IMR-90 (cell line): ENCODE measurements at regions not wholly inside any gene's neighbourhood (a gene's known extent, or its start where the extent isn't known, plus 50 kb on each side); places are given as distances from the start of the nearest gene placed in this dataset.

Source experiments
- ATAC-seq: fragments of 200-7000 bp; cut with Tn5 transposase; 2 replicates; pipeline ENCODE4 v1.9.1; 2020; ENCODE audit warnings: low read depth, mild to moderate bottlenecking, moderate library complexity
- BruUV-seq: library from RNA; stranded (reverse); fragments of 400-500 nt; replicated peaks from 2 replicates; lab custom pipeline; 2021; lab: Mats Ljungman, UMichigan
- CTCF ChIA-PET: fragments of 300-600 bp; formaldehyde crosslinking; extraction: SDS; loops from one replicate; lab custom pipeline; 2021; ENCODE audit warnings: antibody characterized with exemption; lab: Yijun Ruan, JAX
- POLR2A ChIA-PET: fragments of 300-600 bp; sonication (Branson Sonifier 250); formaldehyde crosslinking; loops from one replicate; lab custom pipeline; 2022; ENCODE audit warnings: antibody characterized with exemption; ENCODE audit not compliant: unreplicated experiment; lab: Charles Lee
- DNase-seq: peaks from one replicate; pipeline ENCODE4 v3.0.0; 2013
- H2AFZ ChIP-seq: replicated peaks from 2 replicates; pipeline ENCODE3; 2013; ENCODE audit warnings: low read length, mild to moderate bottlenecking; ENCODE audit not compliant: poor library complexity
- H2AK5ac ChIP-seq: 2 replicates; pipeline ENCODE4 v1.6.1; 2013; ENCODE audit warnings: low read depth, low read length, inconsistent platforms
- H2AK9ac ChIP-seq: replicated peaks from 2 replicates; pipeline ENCODE3; 2013; ENCODE audit warnings: mild to moderate bottlenecking, low read depth, low read length, moderate library complexity; ENCODE audit not compliant: poor library complexity
- H2BK120ac ChIP-seq: 2 replicates; pipeline ENCODE4 v1.6.1; 2013; ENCODE audit warnings: low read depth, low read length, inconsistent platforms
- H2BK15ac ChIP-seq: 3 replicates; pipeline ENCODE4 v1.6.1; 2013; ENCODE audit warnings: low read depth, low read length, inconsistent platforms
- H2BK20ac ChIP-seq: 2 replicates; pipeline ENCODE4 v1.6.1; 2013; ENCODE audit warnings: low read depth, mild to moderate bottlenecking, inconsistent platforms, low read length, moderate library complexity
- H2BK5ac ChIP-seq: 2 replicates; pipeline ENCODE4 v1.6.1; 2013; ENCODE audit warnings: mild to moderate bottlenecking, low read depth, low read length, inconsistent platforms; ENCODE audit not compliant: poor library complexity, severe bottlenecking
- H3K14ac ChIP-seq: replicated peaks from 2 replicates; pipeline ENCODE4 v1.6.1; 2013; ENCODE audit warnings: low read depth, low read length, inconsistent platforms
- H3K18ac ChIP-seq: 2 replicates; pipeline ENCODE4 v1.6.1; 2013; ENCODE audit warnings: low read depth, low read length, control low read depth
- H3K23ac ChIP-seq: 2 replicates; pipeline ENCODE4 v1.6.1; 2013; ENCODE audit warnings: low read depth, low read length, inconsistent platforms
- H3K27ac ChIP-seq: 2 replicates; pipeline ENCODE4 v1.5.1; 2013; ENCODE audit warnings: mild to moderate bottlenecking, control low read depth, low read length; ENCODE audit not compliant: insufficient read depth
- H3K27me3 ChIP-seq: 2 replicates; pipeline ENCODE4 v1.6.1; 2013; ENCODE audit warnings: low read length; ENCODE audit not compliant: control insufficient read depth, insufficient read depth
- H3K36me3 ChIP-seq: 2 replicates; pipeline ENCODE4 v1.6.1; 2013; ENCODE audit warnings: low read length, mixed read lengths; ENCODE audit not compliant: control insufficient read depth, insufficient read depth
- H3K4ac ChIP-seq: 2 replicates; pipeline ENCODE4 v1.6.1; 2013; ENCODE audit warnings: low read depth, low read length, inconsistent platforms
- H3K4me1 ChIP-seq: 2 replicates; pipeline ENCODE4 v1.6.1; 2013; ENCODE audit warnings: low read length, mixed read lengths; ENCODE audit not compliant: control insufficient read depth, insufficient read depth
- H3K4me2 ChIP-seq: 2 replicates; pipeline ENCODE4 v1.6.1; 2013; ENCODE audit warnings: low read depth, mild to moderate bottlenecking, control low read depth, low read length, moderate library complexity
- H3K4me3 ChIP-seq: 2 replicates; pipeline ENCODE4 v1.5.1; 2013; ENCODE audit warnings: low read depth, mild to moderate bottlenecking, control low read depth, low read length, moderate library complexity; ENCODE audit not compliant: insufficient read depth
- H3K56ac ChIP-seq: 2 replicates; pipeline ENCODE4 v1.6.1; 2013; ENCODE audit warnings: low read length, inconsistent platforms; ENCODE audit not compliant: insufficient read depth; ENCODE audit errors: extremely low read depth
- H3K79me1 ChIP-seq, 2 experiments: 2 replicates each; pipeline ENCODE4 v1.6.1; 2013; ENCODE audit warnings: low read length in 2 of 2, inconsistent platforms in 1 of 2, low read depth in 1 of 2
- H3K9ac ChIP-seq: 2 replicates; pipeline ENCODE4 v1.6.1; 2013; ENCODE audit warnings: low read depth, low read length, control low read depth
- H3K9me1 ChIP-seq: 2 replicates; pipeline ENCODE4 v1.6.1; 2013; ENCODE audit warnings: low read length, inconsistent platforms; ENCODE audit not compliant: insufficient read depth
- H3K9me3 ChIP-seq: 2 replicates; pipeline ENCODE4 v1.6.1; 2013; ENCODE audit warnings: low read length; ENCODE audit not compliant: control insufficient read depth, insufficient read depth
- H4K20me1 ChIP-seq: 2 replicates; pipeline ENCODE4 v1.6.1; 2013; ENCODE audit warnings: low read length, inconsistent platforms; ENCODE audit not compliant: insufficient read depth
- H4K5ac ChIP-seq: 2 replicates; pipeline ENCODE4 v1.6.1; 2013; ENCODE audit warnings: mild to moderate bottlenecking, low read depth, low read length, control low read depth
- H4K8ac ChIP-seq, 2 experiments: 2 replicates each; pipeline ENCODE4 v1.6.1; 2013; ENCODE audit warnings: low read depth in 2 of 2, low read length in 2 of 2, control low read depth in 1 of 2, inconsistent platforms in 1 of 2
- H4K91ac ChIP-seq: 2 replicates; pipeline ENCODE4 v1.6.1; 2013; ENCODE audit warnings: low read depth, low read length, inconsistent platforms; ENCODE audit not compliant: insufficient read depth
- CEBPB ChIP-seq: IDR thresholded peaks from 2 replicates; pipeline ENCODE4 v1.6.1; 2012; ENCODE audit warnings: low read depth, low read length, improper control_type of control experiment
- FOS ChIP-seq: fragments of 150-350 bp; IDR thresholded peaks from 2 replicates; pipeline ENCODE4 v1.6.1; 2016; ENCODE audit warnings: low read depth, low read length
- MAFK ChIP-seq: IDR thresholded peaks from 2 replicates; pipeline ENCODE4 v1.6.1; 2012; ENCODE audit warnings: low read depth, low read length, improper control_type of control experiment
- MXI1 ChIP-seq: IDR thresholded peaks from 2 replicates; pipeline ENCODE4 v1.6.1; 2012; ENCODE audit warnings: low read depth, mild to moderate bottlenecking, low read length, moderate library complexity, borderline replicate concordance
- NFE2L2 ChIP-seq: fragments of 150-350 bp; IDR thresholded peaks from 2 replicates; pipeline ENCODE4 v1.6.1; 2016; ENCODE audit warnings: low read depth, mild to moderate bottlenecking, low read length
- POLR2A ChIP-seq: IDR thresholded peaks from 2 replicates; pipeline ENCODE4 v1.6.1; 2012; ENCODE audit warnings: mild to moderate bottlenecking, low read depth, low read length
- RFX5 ChIP-seq: IDR thresholded peaks from 2 replicates; pipeline ENCODE4 v1.8.0; 2012; ENCODE audit warnings: low read depth, mild to moderate bottlenecking, low read length, moderate library complexity
- SMC3 ChIP-seq: fragments of 150-350 bp; IDR thresholded peaks from 2 replicates; pipeline ENCODE4 v1.6.1; 2016; ENCODE audit warnings: low read depth, mild to moderate bottlenecking, antibody characterized with exemption, low read length, moderate library complexity
- dilution Hi-C: fragments of 300-500 bp; cut with HindIII; formaldehyde crosslinking; loops from one replicate; pipeline ENCODE4 v1.14.3; 2018; ENCODE audit warnings: low sequenced_read_pairs; ENCODE audit not compliant: unreplicated experiment
- in situ Hi-C: fragments of 300-500 bp; cut with MboI; formaldehyde crosslinking; loops from 3 replicates; pipeline ENCODE4 v1.14.3; 2019; ENCODE audit warnings: low sequenced_read_pairs, inconsistent platforms, mixed read lengths
- intact Hi-C: fragments of 100-400 bp; cut with micrococcal nuclease; formaldehyde crosslinking; loops from 2 replicates; pipeline ENCODE4 v1.10.0; 2022
- TF ChIP-seq, protein P1 (sequence below): fragments of 150-350 bp; IDR thresholded peaks from 2 replicates; pipeline ENCODE4 v1.6.1; 2017; ENCODE audit warnings: mild to moderate bottlenecking, antibody characterized with exemption, low read length, low read depth
- TF ChIP-seq, protein P2 (sequence below): conservative IDR thresholded peaks from 2 replicates; pipeline ENCODE4 v1.5.1; 2012; ENCODE audit warnings: mild to moderate bottlenecking, low read depth, low read length, improper control_type of control experiment
- TF ChIP-seq, protein P3 (sequence below): fragments of 150-350 bp; IDR thresholded peaks from 2 replicates; pipeline ENCODE4 v1.6.1; 2016; ENCODE audit warnings: low read depth, mild to moderate bottlenecking, low read length, moderate library complexity, borderline replicate concordance

DNA sequence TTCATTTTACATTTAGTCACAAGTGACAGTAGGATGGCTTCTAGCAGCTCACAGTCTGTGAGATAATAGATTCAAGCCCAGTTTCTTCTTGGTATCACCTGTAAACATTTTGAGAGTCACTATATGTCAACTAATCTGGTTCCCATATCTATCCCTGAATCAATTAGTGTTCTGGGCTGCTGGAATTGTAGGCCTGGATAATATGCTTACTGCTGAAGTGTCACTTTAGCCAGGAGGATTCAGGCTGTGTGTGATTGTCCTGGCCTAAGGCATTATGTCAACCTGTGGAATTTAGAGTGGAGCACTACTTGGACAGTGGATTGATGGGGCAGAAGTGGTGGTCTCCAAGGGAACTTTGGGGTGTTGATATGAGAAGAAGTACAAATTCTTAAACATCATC is 1071.8 kb upstream of the CITED2 start:
- in situ Hi-C loops (no loop called here), dilution Hi-C loops (no loop called here), intact Hi-C loops (no loop called here)
- Histone ChIP-seq H3K27ac (no peak overlapping the region), H2BK20ac (peak overlapping the region; percentile 97), H3K4ac (peak overlapping the region; percentile 91), H2BK120ac (peak overlapping the region; percentile 97), H3K4me2 (no peak overlapping the region), H3K9me3 (no peaks in the 10 kb centered on the region), H3K9me1 (peaks cover 3% of the 10 kb centered on the region; the same call in 1 of the 2 replicates), H2AK5ac (peak overlapping the region; percentile 90), H3K27me3 (no peaks in the 10 kb centered on the region), H4K91ac (peak overlapping the region; percentile 91), H3K9ac (no peak overlapping the region), H3K56ac (peak overlapping the region; percentile 68), H2BK15ac (peak overlapping the region; percentile 92), H4K5ac (peak overlapping the region; percentile 94), H3K79me1 (no peaks in the 10 kb centered on the region), H3K4me1 (peaks cover 4% of the 10 kb centered on the region; the same call in 1 of the 2 replicates), H2AFZ (peak overlapping the region; percentile 33), H4K8ac (peak overlapping the region; percentile 44 to 95), H3K23ac (peak overlapping the region; percentile 55), H3K18ac (peak overlapping the region; percentile 94; the same call in 1 of the 2 replicates), H3K36me3 (no peaks in the 10 kb centered on the region), H4K20me1 (no peaks in the 10 kb centered on the region), H3K4me3 (no peak overlapping the region), H3K14ac (peak overlapping the region; percentile 86), H2BK5ac (peak overlapping the region; percentile 89), H2AK9ac (peak overlapping the region; percentile 49)
- POLR2A ChIA-PET: no interaction called here
- no peak for DNase-seq
- CTCF ChIA-PET: no interaction called here
- TF ChIP-seq NFE2L2 (no peak), MAFK (no peak), FOS (no peak), RFX5 (no peak), MXI1 (no peak), POLR2A (no peak), SMC3 (no peak), CEBPB (no peak)
- TF ChIP-seq, protein P1, sequence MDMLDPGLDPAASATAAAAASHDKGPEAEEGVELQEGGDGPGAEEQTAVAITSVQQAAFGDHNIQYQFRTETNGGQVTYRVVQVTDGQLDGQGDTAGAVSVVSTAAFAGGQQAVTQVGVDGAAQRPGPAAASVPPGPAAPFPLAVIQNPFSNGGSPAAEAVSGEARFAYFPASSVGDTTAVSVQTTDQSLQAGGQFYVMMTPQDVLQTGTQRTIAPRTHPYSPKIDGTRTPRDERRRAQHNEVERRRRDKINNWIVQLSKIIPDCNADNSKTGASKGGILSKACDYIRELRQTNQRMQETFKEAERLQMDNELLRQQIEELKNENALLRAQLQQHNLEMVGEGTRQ: no peak
- TF ChIP-seq, protein P2, sequence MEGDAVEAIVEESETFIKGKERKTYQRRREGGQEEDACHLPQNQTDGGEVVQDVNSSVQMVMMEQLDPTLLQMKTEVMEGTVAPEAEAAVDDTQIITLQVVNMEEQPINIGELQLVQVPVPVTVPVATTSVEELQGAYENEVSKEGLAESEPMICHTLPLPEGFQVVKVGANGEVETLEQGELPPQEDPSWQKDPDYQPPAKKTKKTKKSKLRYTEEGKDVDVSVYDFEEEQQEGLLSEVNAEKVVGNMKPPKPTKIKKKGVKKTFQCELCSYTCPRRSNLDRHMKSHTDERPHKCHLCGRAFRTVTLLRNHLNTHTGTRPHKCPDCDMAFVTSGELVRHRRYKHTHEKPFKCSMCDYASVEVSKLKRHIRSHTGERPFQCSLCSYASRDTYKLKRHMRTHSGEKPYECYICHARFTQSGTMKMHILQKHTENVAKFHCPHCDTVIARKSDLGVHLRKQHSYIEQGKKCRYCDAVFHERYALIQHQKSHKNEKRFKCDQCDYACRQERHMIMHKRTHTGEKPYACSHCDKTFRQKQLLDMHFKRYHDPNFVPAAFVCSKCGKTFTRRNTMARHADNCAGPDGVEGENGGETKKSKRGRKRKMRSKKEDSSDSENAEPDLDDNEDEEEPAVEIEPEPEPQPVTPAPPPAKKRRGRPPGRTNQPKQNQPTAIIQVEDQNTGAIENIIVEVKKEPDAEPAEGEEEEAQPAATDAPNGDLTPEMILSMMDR: no peak
- TF ChIP-seq, protein P3, sequence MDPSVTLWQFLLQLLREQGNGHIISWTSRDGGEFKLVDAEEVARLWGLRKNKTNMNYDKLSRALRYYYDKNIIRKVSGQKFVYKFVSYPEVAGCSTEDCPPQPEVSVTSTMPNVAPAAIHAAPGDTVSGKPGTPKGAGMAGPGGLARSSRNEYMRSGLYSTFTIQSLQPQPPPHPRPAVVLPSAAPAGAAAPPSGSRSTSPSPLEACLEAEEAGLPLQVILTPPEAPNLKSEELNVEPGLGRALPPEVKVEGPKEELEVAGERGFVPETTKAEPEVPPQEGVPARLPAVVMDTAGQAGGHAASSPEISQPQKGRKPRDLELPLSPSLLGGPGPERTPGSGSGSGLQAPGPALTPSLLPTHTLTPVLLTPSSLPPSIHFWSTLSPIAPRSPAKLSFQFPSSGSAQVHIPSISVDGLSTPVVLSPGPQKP: no peak
- ATAC-seq: no peak
- no TSS peak for BruUV-seq
